SK-N-SH (cell line): ENCODE measurements at regions not wholly inside any gene's neighbourhood (a gene's known extent, or its start where the extent isn't known, plus 50 kb on each side); places are given as distances from the start of the nearest gene placed in this dataset.

ENCODE experiments used
- CTCF ChIA-PET: fragments of 300-600, 350-600 bp; formaldehyde crosslinking; extraction: SDS; loops from one replicate; lab custom pipeline; 2021; lab: Yijun Ruan, JAX
- POLR2A ChIA-PET: fragments of 350-600 bp; sonication (Branson Sonifier 250); formaldehyde crosslinking; extraction: SDS; loops from one replicate; lab custom pipeline; 2020; ENCODE audit warnings: antibody characterized with exemption, inconsistent platforms; lab: Yijun Ruan, JAX
- DNase-seq: peaks from one replicate; pipeline ENCODE4 v3.0.0; 2012
- H2AFZ ChIP-seq: fragments of 200-600 bp; sonication (generic); 2 replicates; pipeline ENCODE4 v1.8.1; 2016; ENCODE audit warnings: antibody characterized with exemption, mild to moderate bottlenecking, low read depth
- H3F3A ChIP-seq: fragments of 200-600 bp; sonication (generic); replicated peaks from 2 replicates; pipeline ENCODE3; 2016; ENCODE audit warnings: antibody characterized with exemption, mild to moderate bottlenecking; ENCODE audit not compliant: insufficient read depth
- H3K27ac ChIP-seq, 2 experiments: fragments of 200-500 bp in 1 of 2; fragments of 200-600 bp in 1 of 2; sonication (Bioruptor generic) in 1 of 2; sonication (generic), shearing (Covaris generic) in 1 of 2; 2 replicates each; pipeline versions ENCODE4 v1.5.1 to v1.6.1; 2014 to 2016; ENCODE audit warnings: low read depth in 2 of 2, inconsistent platforms in 1 of 2, low read length in 1 of 2, mild to moderate bottlenecking in 1 of 2, mixed read lengths in 1 of 2
- H3K27me3 ChIP-seq: fragments of 200-600 bp; sonication (generic), shearing (Covaris generic); 2 replicates; pipeline ENCODE4 v1.6.1; 2016; ENCODE audit warnings: mixed run types; ENCODE audit not compliant: insufficient read depth
- H3K36me3 ChIP-seq, 2 experiments: fragments of 200-500 bp in 1 of 2; fragments of 200-600 bp in 1 of 2; sonication (Bioruptor generic) in 1 of 2; sonication (generic) in 1 of 2; replicated peaks in 1 of 2; 2 replicates each; pipeline versions ENCODE3 to v1.5.1; 2014 to 2016; ENCODE audit warnings: low read length in 1 of 2, mild to moderate bottlenecking in 1 of 2; ENCODE audit not compliant: insufficient read depth in 2 of 2, control insufficient read depth in 1 of 2
- H3K4me1 ChIP-seq, 2 experiments: fragments of 200-500 bp in 1 of 2; fragments of 200-600 bp in 1 of 2; sonication (Bioruptor generic) in 1 of 2; sonication (generic), shearing (Covaris generic) in 1 of 2; 2 replicates each; pipeline versions ENCODE4 v1.5.1 to v1.6.1; 2014 to 2016; ENCODE audit warnings: low read depth in 1 of 2, low read length in 1 of 2, mixed run types in 1 of 2; ENCODE audit not compliant: insufficient read depth in 2 of 2, control insufficient read depth in 1 of 2
- H3K4me2 ChIP-seq: fragments of 200-600 bp; sonication (generic), shearing (Covaris generic); 2 replicates; pipeline ENCODE4 v1.6.1; 2017; ENCODE audit warnings: mixed run types
- H3K4me3 ChIP-seq, 2 experiments: fragments of 200-500 bp in 1 of 2; fragments of 200-600 bp in 1 of 2; sonication (Bioruptor generic) in 1 of 2; sonication (generic), shearing (Covaris generic) in 1 of 2; 2 replicates each; pipeline versions ENCODE4 v1.5.1 to v1.8.1; 2014 to 2016; ENCODE audit warnings: low read depth in 2 of 2, inconsistent platforms in 1 of 2, low read length in 1 of 2, mild to moderate bottlenecking in 1 of 2, mixed read lengths in 1 of 2, moderate library complexity in 1 of 2
- H3K79me2 ChIP-seq: fragments of 200-600 bp; sonication (generic); 2 replicates; pipeline ENCODE4 v1.8.1; 2017; ENCODE audit warnings: mild to moderate bottlenecking; ENCODE audit not compliant: insufficient read depth
- H3K9ac ChIP-seq: fragments of 200-600 bp; sonication (generic); 2 replicates; pipeline ENCODE4 v1.6.1; 2017; ENCODE audit warnings: mixed run types
- H3K9me2 ChIP-seq: fragments of 200-600 bp; sonication (generic); 2 replicates; pipeline ENCODE4 v1.6.1; 2017; ENCODE audit warnings: mixed run types
- H3K9me3 ChIP-seq: fragments of 200-600 bp; sonication (generic); 2 replicates; pipeline ENCODE4 v1.6.1; 2017; ENCODE audit warnings: mixed run types, mild to moderate bottlenecking, moderate library complexity
- H4K20me1 ChIP-seq: fragments of 200-600 bp; sonication (generic); 2 replicates; pipeline ENCODE4 v1.6.1; 2017; ENCODE audit warnings: mild to moderate bottlenecking, mixed run types; ENCODE audit not compliant: insufficient read depth
- CHD2 ChIP-seq: fragments of 150-350 bp; IDR thresholded peaks from 2 replicates; pipeline ENCODE4 v1.6.1; 2018; ENCODE audit warnings: low read length; ENCODE audit not compliant: partially characterized antibody
- ELF1 ChIP-seq: IDR thresholded peaks from 2 replicates; pipeline ENCODE4 v1.4.0; 2012
- EZH2phosphoT487 ChIP-seq: fragments of 200-600 bp; sonication (generic); IDR thresholded peaks from 2 replicates; pipeline ENCODE4 v1.6.1; 2017; ENCODE audit warnings: low read depth, mixed run types, mild to moderate bottlenecking, antibody characterized with exemption, moderate library complexity, borderline replicate concordance
- FOXJ3 ChIP-seq: sonication (generic); formaldehyde crosslinking; IDR thresholded peaks from 2 replicates; pipeline ENCODE4 v1.5.1; 2020; ENCODE audit warnings: mild to moderate bottlenecking, missing genetic modification reagents
- GABPA ChIP-seq: IDR thresholded peaks from 2 replicates; pipeline ENCODE4 v1.4.0; 2012; ENCODE audit warnings: low read depth, mild to moderate bottlenecking
- GATA2 ChIP-seq: sonication (generic); formaldehyde crosslinking; IDR thresholded peaks from 2 replicates; pipeline ENCODE4 v1.5.0; 2020; ENCODE audit warnings: mild to moderate bottlenecking, missing genetic modification reagents
- MXI1 ChIP-seq: IDR thresholded peaks from 2 replicates; pipeline ENCODE4 v1.6.1; 2012; ENCODE audit warnings: mild to moderate bottlenecking, low read depth, low read length, improper control_type of control experiment
- NFIC ChIP-seq: IDR thresholded peaks from 2 replicates; pipeline ENCODE4 v1.4.0; 2012; ENCODE audit warnings: borderline replicate concordance
- NRF1 ChIP-seq: IDR thresholded peaks from 2 replicates; pipeline ENCODE4 v1.6.1; 2012; ENCODE audit warnings: low read depth, mild to moderate bottlenecking, low read length
- RFX5 ChIP-seq: IDR thresholded peaks from 2 replicates; pipeline ENCODE4 v1.6.1; 2012; ENCODE audit warnings: mild to moderate bottlenecking, improper control_type of control experiment, low read length
- SMC3 ChIP-seq: IDR thresholded peaks from 2 replicates; pipeline ENCODE4 v1.6.1; 2012; ENCODE audit warnings: low read depth, low read length, improper control_type of control experiment
- YY1 ChIP-seq: IDR thresholded peaks from 2 replicates; pipeline ENCODE4 v1.4.0; 2012; ENCODE audit warnings: low read depth, mild to moderate bottlenecking
- WGBS: methylation state at CpG from one replicate; pipeline ENCODE4 v1.1.6; 2017; ENCODE audit warnings: low lambda C conversion rate; 5-methylcytosine and 5-hydroxymethylcytosine counted together
- TF ChIP-seq, protein P1 (sequence below): IDR thresholded peaks from 2 replicates; pipeline ENCODE4 v1.4.0; 2012; ENCODE audit warnings: low read depth
- TF ChIP-seq, protein P2 (sequence below): IDR thresholded peaks from 2 replicates; pipeline ENCODE4; 2012
- TF ChIP-seq, protein P3 (sequence below): IDR thresholded peaks from 2 replicates; pipeline ENCODE4 v1.4.0; 2012; ENCODE audit warnings: low read depth, borderline replicate concordance
- TF ChIP-seq, protein P4 (sequence below): IDR thresholded peaks from 2 replicates; pipeline ENCODE4 v1.4.0; 2012; ENCODE audit warnings: low read depth, borderline replicate concordance
- TF ChIP-seq, protein P5 (sequence below): IDR thresholded peaks from 2 replicates; pipeline ENCODE4 v1.6.1; 2012; ENCODE audit warnings: mild to moderate bottlenecking, low read depth, low read length, moderate library complexity

DNA sequence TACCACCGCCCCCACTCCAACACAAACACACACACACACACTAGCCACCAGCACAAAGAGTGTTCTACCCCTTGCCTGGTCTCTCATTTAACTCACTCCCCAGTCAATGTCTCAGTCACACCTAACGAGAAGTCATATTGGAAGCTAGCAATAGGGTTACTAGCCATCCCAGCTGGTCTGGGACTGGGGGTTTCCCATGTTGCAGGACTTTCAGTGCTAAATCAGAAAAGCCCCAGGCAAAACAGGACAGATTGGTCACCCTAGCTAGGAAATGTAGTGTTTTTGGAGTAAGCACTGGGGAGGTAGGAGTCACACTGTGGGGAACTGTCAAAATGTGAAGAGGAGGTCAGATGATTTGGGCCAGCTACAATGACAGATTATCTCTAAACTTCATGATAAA is 158.1 kb downstream of the UNC5CL start:
- no peak overlapping the region for H3K4me3 ChIP-seq
- no peak overlapping the region for H2AFZ ChIP-seq
- H3K9me3 ChIP-seq: 0 out of 2 replicates have a peak, but pooled peaks cover 4% of the 10 kb centered on the region
- no peak for DNase-seq
- WGBS: 43% methylated on average over 2 of the region's 2 CpGs
- H3K36me3 ChIP-seq: no peaks in the 10 kb centered on the region
- TF ChIP-seq RFX5 (no peak), NRF1 (no peak), GATA2 (CRISPR knock-in tag) (no peak), MXI1 (no peak), ELF1 (no peak), SMC3 (no peak), GABPA (no peak), CHD2 (no peak), FOXJ3 (CRISPR knock-in tag) (no peak), EZH2phosphoT487 (no peak), NFIC (no peak), YY1 (no peak)
- TF ChIP-seq, protein P1, sequence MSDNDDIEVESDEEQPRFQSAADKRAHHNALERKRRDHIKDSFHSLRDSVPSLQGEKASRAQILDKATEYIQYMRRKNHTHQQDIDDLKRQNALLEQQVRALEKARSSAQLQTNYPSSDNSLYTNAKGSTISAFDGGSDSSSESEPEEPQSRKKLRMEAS: no peak
- TF ChIP-seq, protein P2, sequence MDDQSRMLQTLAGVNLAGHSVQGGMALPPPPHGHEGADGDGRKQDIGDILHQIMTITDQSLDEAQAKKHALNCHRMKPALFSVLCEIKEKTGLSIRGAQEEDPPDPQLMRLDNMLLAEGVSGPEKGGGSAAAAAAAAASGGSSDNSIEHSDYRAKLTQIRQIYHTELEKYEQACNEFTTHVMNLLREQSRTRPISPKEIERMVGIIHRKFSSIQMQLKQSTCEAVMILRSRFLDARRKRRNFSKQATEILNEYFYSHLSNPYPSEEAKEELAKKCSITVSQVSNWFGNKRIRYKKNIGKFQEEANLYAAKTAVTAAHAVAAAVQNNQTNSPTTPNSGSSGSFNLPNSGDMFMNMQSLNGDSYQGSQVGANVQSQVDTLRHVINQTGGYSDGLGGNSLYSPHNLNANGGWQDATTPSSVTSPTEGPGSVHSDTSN: no peak
- TF ChIP-seq, protein P3, sequence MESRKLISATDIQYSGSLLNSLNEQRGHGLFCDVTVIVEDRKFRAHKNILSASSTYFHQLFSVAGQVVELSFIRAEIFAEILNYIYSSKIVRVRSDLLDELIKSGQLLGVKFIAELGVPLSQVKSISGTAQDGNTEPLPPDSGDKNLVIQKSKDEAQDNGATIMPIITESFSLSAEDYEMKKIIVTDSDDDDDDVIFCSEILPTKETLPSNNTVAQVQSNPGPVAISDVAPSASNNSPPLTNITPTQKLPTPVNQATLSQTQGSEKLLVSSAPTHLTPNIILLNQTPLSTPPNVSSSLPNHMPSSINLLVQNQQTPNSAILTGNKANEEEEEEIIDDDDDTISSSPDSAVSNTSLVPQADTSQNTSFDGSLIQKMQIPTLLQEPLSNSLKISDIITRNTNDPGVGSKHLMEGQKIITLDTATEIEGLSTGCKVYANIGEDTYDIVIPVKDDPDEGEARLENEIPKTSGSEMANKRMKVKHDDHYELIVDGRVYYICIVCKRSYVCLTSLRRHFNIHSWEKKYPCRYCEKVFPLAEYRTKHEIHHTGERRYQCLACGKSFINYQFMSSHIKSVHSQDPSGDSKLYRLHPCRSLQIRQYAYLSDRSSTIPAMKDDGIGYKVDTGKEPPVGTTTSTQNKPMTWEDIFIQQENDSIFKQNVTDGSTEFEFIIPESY: no peak
- TF ChIP-seq, protein P4, sequence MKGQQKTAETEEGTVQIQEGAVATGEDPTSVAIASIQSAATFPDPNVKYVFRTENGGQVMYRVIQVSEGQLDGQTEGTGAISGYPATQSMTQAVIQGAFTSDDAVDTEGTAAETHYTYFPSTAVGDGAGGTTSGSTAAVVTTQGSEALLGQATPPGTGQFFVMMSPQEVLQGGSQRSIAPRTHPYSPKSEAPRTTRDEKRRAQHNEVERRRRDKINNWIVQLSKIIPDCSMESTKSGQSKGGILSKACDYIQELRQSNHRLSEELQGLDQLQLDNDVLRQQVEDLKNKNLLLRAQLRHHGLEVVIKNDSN: no peak
- TF ChIP-seq, protein P5, sequence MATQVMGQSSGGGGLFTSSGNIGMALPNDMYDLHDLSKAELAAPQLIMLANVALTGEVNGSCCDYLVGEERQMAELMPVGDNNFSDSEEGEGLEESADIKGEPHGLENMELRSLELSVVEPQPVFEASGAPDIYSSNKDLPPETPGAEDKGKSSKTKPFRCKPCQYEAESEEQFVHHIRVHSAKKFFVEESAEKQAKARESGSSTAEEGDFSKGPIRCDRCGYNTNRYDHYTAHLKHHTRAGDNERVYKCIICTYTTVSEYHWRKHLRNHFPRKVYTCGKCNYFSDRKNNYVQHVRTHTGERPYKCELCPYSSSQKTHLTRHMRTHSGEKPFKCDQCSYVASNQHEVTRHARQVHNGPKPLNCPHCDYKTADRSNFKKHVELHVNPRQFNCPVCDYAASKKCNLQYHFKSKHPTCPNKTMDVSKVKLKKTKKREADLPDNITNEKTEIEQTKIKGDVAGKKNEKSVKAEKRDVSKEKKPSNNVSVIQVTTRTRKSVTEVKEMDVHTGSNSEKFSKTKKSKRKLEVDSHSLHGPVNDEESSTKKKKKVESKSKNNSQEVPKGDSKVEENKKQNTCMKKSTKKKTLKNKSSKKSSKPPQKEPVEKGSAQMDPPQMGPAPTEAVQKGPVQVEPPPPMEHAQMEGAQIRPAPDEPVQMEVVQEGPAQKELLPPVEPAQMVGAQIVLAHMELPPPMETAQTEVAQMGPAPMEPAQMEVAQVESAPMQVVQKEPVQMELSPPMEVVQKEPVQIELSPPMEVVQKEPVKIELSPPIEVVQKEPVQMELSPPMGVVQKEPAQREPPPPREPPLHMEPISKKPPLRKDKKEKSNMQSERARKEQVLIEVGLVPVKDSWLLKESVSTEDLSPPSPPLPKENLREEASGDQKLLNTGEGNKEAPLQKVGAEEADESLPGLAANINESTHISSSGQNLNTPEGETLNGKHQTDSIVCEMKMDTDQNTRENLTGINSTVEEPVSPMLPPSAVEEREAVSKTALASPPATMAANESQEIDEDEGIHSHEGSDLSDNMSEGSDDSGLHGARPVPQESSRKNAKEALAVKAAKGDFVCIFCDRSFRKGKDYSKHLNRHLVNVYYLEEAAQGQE: no peak
- POLR2A ChIA-PET: no interaction called here
- no peak overlapping the region for H3K4me2 ChIP-seq
- H3K4me1 ChIP-seq: peaks cover 0 to 22% of the 10 kb centered on the region in 2 experiments; a peak in 2 of 4 replicates
- H3K27ac ChIP-seq: no peak overlapping the region
- H4K20me1 ChIP-seq: no peaks in the 10 kb centered on the region
- no peaks in the 10 kb centered on the region for H3K9me2 ChIP-seq
- H3F3A ChIP-seq: no peaks in the 10 kb centered on the region
- no peaks in the 10 kb centered on the region; the same call in 1 of the 2 replicates for H3K27me3 ChIP-seq
- H3K9ac ChIP-seq: no peak overlapping the region
- H3K79me2 ChIP-seq: no peaks in the 10 kb centered on the region
- CTCF ChIA-PET: interaction anchor here (0.6 to 1.5 kb wide), 4 partner anchors 13 to 1476 kb away, joined by 3 to 6 read pairs (median 4); no protein-coding TSS in a partner anchor
